GM12864 (cell line): ENCODE measurements at regions not wholly inside any gene's neighbourhood (a gene's known extent, or its start where the extent isn't known, plus 50 kb on each side); places are given as distances from the start of the nearest gene placed in this dataset.

Source experiments
- DNase-seq: peaks from one replicate; pipeline ENCODE4 v3.0.0-alpha.2; 2011; ENCODE audit warnings: low read depth
- H3K4me3 ChIP-seq: 2 replicates; pipeline ENCODE4 v1.5.1; 2011; ENCODE audit warnings: mild to moderate bottlenecking, low read depth, low read length, control low read depth
- TF ChIP-seq, protein P1 (sequence below): IDR thresholded peaks from 2 replicates; pipeline ENCODE4 v1.5.1; 2011; ENCODE audit warnings: low read depth, mild to moderate bottlenecking, moderate library complexity, low read length, control low read depth, inconsistent platforms; ENCODE audit errors: missing control alignments

DNA sequence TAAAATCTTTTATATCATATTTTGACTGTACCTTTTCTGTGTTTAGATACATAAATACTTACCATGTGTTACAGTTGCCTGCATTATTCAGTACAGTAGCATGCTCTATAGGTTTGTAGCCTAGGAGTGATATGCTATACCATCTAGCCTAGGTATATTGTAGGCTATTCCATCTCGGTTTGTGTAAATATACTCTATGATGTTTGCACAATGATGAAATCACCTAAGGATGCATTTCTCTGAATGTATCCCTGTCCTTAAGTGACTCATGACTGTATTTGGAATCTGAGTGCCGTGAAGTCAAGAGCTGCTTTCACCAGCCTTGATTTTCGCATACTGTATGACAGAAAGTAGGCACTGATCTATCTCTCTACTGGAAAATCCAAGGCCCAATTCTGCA lies 129.9 kb downstream of the UTRN start:
- no peak overlapping the region for H3K4me3 ChIP-seq
- no peak for DNase-seq
- TF ChIP-seq, protein P1, sequence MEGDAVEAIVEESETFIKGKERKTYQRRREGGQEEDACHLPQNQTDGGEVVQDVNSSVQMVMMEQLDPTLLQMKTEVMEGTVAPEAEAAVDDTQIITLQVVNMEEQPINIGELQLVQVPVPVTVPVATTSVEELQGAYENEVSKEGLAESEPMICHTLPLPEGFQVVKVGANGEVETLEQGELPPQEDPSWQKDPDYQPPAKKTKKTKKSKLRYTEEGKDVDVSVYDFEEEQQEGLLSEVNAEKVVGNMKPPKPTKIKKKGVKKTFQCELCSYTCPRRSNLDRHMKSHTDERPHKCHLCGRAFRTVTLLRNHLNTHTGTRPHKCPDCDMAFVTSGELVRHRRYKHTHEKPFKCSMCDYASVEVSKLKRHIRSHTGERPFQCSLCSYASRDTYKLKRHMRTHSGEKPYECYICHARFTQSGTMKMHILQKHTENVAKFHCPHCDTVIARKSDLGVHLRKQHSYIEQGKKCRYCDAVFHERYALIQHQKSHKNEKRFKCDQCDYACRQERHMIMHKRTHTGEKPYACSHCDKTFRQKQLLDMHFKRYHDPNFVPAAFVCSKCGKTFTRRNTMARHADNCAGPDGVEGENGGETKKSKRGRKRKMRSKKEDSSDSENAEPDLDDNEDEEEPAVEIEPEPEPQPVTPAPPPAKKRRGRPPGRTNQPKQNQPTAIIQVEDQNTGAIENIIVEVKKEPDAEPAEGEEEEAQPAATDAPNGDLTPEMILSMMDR: no peak

DNA sequence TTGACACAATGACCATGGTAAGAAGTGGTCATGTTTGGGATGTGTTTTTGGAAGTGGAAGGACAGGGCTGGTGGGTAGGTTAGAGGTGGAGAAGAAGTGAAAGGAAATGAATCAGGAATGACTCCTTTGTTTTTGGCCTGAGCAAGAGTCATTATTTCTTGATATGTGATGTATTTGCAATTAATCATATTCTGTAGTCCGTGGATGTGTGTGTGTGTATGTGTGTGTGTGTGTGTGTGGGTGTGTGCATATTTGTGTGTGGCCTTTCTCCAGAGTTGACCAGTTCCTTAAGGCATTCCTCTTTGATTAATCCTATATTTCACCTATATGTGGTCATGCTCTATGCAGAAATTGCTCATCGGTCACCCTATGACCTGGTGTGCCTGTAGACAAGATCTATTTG lies 130.7 kb downstream of the UTRN start:
- H3K4me3 ChIP-seq: no peak overlapping the region
- no peak for DNase-seq

DNA sequence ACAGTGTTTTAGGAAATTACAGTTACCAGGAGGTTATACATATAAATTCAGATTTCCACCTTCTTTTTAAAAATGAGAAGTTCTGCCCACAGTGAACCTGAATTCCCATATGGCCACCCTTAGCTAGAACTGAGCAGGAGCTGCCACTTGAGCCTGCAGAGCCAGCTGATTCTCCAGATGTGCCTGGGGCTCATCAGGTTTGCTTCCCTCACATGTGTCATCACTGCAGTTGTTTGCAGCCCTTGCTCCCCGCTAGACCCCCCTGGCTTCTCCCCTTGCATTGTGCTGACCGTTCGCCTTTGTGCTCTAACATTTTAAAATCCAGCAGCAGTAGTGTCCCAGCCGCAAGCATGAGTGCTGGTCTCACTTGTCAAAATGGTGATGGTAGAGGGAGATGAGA lies 131.1 kb downstream of the UTRN start:
- TF ChIP-seq, protein P1: no peak
- no peak overlapping the region for H3K4me3 ChIP-seq
- no peak for DNase-seq

More for the DNA sequence above, 130.7 kb downstream of the UTRN start:
- TF ChIP-seq, protein P1: no peak

DNA sequence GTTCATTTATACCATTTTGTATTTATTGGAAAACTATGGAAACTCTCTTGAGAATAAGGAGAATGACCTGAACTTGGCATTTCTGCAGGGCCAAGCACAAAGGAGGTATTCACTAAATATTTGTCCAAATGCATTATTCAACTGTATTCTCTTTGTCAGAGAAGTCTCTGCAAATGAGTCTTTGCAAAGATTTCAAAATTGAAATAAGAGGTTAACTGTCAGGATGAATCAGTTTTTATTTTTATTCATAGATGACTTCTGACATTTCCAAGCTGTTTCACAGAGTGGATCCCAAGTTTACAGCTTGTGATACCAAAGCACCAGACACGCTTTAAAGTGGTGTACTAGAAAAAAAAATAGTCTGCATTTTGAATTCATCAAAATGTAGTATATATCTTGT lies 131.6 kb downstream of the UTRN start:
- H3K4me3 ChIP-seq: no peak overlapping the region
- TF ChIP-seq, protein P1: no peak
- DNase-seq: no peak

DNA sequence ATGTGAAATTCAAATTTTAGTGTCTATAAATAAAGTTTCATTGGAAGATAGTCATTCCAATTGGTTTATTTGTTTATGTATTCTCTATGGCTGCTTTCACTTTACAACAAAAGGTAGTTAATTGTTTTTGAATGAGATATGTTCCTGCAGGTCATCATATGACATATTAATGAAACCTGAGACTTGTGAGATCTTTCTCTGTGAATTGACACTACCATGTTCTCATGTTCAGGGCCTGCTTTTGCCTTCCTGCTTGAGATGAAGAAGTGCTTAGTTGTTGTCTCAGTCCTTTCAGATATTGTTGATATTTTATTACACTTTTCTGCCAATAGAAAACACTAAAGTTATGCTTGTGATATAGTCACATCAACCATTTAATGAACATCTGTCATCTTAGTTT lies 132.5 kb downstream of the UTRN start:
- no peak for DNase-seq
- TF ChIP-seq, protein P1: no peak
- H3K4me3 ChIP-seq: no peak overlapping the region

DNA sequence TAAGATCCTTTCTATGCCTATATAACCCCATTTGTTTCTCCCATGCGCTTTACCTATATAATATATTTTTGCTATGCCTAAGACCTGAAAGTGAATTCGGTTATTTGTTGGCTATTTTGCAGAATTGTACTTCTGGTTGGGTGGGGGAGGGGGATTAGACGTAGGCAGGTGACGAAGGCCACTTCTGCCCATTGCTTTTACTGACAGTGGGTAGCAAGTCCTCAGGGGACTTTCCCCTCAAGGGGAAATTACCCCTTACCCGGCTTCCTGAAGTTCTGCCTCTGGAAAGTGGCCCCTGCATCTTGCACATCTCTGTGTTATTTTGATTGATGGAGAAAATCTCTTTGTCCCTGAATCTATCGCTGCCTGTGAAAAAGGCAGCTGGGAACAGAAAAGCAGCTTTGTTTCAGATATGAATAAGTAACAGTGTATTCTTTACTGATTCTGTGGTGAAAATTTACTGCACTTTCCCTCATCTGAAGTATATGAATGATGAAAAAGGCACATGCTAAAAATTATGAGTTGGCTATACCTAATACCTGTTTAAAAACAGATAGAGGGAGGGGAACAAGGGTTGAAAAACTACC lies 133.9 kb downstream of the UTRN start:
- TF ChIP-seq, protein P1: no peak
- DNase-seq: no peak

DNA sequence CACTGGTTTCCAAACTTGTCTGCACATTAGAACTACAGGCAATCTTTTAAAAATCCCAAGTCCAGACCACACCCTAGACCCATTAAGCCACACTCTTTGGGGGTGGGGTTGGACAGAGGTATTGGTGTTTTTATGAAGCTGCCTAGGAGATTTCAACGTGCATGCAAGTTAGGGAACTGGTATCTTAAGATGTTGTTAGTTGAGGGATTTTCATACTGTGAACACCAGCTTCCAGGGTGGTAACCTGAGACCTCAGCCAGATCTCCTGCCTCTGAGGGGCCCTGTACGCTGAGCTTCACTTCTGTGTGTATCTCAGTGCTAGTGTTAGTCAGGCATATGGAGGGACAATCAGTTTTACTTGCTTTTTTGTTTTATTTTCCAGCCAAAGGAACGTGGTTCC lies 138.0 kb downstream of the UTRN start:
- DNase-seq: no peak
- TF ChIP-seq, protein P1: no peak
- H3K4me3 ChIP-seq: no peak overlapping the region

More for the DNA sequence above, 133.9 kb downstream of the UTRN start:
- H3K4me3 ChIP-seq: no peak overlapping the region
